Keratinocyte (primary cell): ENCODE measurements at regions not wholly inside any gene's neighbourhood (a gene's known extent, or its start where the extent isn't known, plus 50 kb on each side); places are given as distances from the start of the nearest gene placed in this dataset.

ENCODE experiments used
- CTCF ChIP-seq, 3 experiments: IDR thresholded peaks in 1 of 3; conservative IDR thresholded peaks in 1 of 3; optimal IDR thresholded peaks in 1 of 3; 2 replicates in 2 of 3; 3 replicates in 1 of 3; pipeline versions ENCODE3 to v1.5.1; 2011; ENCODE audit warnings: low read length in 3 of 3, mild to moderate bottlenecking in 3 of 3, moderate library complexity in 2 of 3, control low read depth in 1 of 3, inconsistent platforms in 1 of 3; ENCODE audit not compliant: insufficient read depth in 2 of 3; ENCODE audit errors: extremely low read depth in 1 of 3
- EZH2 ChIP-seq: IDR thresholded peaks from one replicate; pipeline ENCODE4 v1.6.1; 2012; ENCODE audit warnings: inconsistent platforms, mild to moderate bottlenecking, low read length, moderate library complexity

GRCh38 chr1:103461161-103462105 is 64.1 kb upstream of the RNPC3 start:
- peak in 2 of 3 experiments; percentile 34 to 35 for TF ChIP-seq CTCF (optimal IDR thresholded peaks at IDR 0.05 in 1 of 3, IDR thresholded peaks at IDR 0.05 in 1 of 3, conservative IDR thresholded peaks at IDR 0.05 in 1 of 3; ENCODE audit: extremely low read depth in 1 of 3, insufficient read depth in 2 of 3, low read length in 3 of 3)
- TF ChIP-seq EZH2 = no peak
